Heart right ventricle (tissue), 16 donors: ENCODE measurements at regions not wholly inside any gene's neighbourhood (a gene's known extent, or its start where the extent isn't known, plus 50 kb on each side); places are given as distances from the start of the nearest gene placed in this dataset.

ENCODE experiments used
- ATAC-seq, 8 donors: fragments of 200-7000 bp; cut with Tn5 transposase; one replicate each; pipeline ENCODE4 v1.9.1; 2020; ENCODE audit warnings: mild to moderate bottlenecking in 8 of 8, moderate library complexity in 8 of 8, moderate number of reproducible peaks in 1 of 8
- DNase-seq, 2 donors: peaks; one replicate each; pipeline ENCODE4 v3.0.0-alpha.2; 2020
- H3K27ac ChIP-seq, 10 donors: fragments of 200-600 bp; sonication (generic) in 2 of 10; one replicate each; pipeline versions ENCODE4 v1.5.0 to v1.8.0; 2020 to 2022; ENCODE audit warnings: mild to moderate bottlenecking in 3 of 10
- H3K27me3 ChIP-seq, 7 donors: fragments of 200-600 bp; one replicate each; pipeline ENCODE4 v1.8.0; 2021 to 2022; ENCODE audit warnings: mild to moderate bottlenecking in 2 of 7
- H3K36me3 ChIP-seq, 9 donors: fragments of 200-600 bp; sonication (generic) in 1 of 9; one replicate each; pipeline versions ENCODE4 v1.5.0 to v1.8.0; 2020 to 2022; ENCODE audit warnings: mild to moderate bottlenecking in 2 of 9
- H3K4me1 ChIP-seq, 9 donors: fragments of 200-600 bp; sonication (generic) in 1 of 9; one replicate each; pipeline versions ENCODE4 v1.5.0 to v1.8.0; 2020 to 2022; ENCODE audit warnings: mild to moderate bottlenecking in 4 of 9
- H3K4me3 ChIP-seq, 10 donors: fragments of 200-600 bp; sonication (generic) in 2 of 10; one replicate each; pipeline versions ENCODE4 v1.5.0 to v1.8.0; 2020 to 2022; ENCODE audit warnings: mild to moderate bottlenecking in 7 of 10, moderate library complexity in 2 of 10
- H3K9me3 ChIP-seq, 11 donors: fragments of 200-600 bp in 10 of 11; sonication (generic) in 2 of 11; one replicate each; pipeline versions ENCODE4 v1.5.0 to v1.8.0; 2013 to 2022; ENCODE audit warnings: mild to moderate bottlenecking in 2 of 11, control low read depth in 1 of 11, moderate library complexity in 1 of 11
- WGBS, 2 donors: extraction: QIAGEN DNeasy Blood & Tissue Kit; methylation state at CpG; one replicate each; pipeline ENCODE4 v1.1.7; 2013; ENCODE audit warnings: inconsistent platforms in 1 of 2; 5-methylcytosine and 5-hydroxymethylcytosine counted together
- intact Hi-C, 10 donors: fragments of 100-400 bp; cut with DNase I; formaldehyde crosslinking; loops; one replicate each; pipeline versions ENCODE4 v1.11.1 to v1.14.2; 2022
- TF ChIP-seq, protein P1 (sequence below), 9 donors: fragments of 200-600 bp; sonication (generic) in 2 of 9; IDR thresholded peaks; one replicate each; pipeline versions ENCODE4 v1.5.0 to v1.8.0; 2021 to 2022; ENCODE audit warnings: antibody characterized with exemption in 9 of 9, mild to moderate bottlenecking in 5 of 9, moderate library complexity in 1 of 9
- donor health status: Arrhythmogenic right ventricular cardiomyopathy.
- donor health status: ischemic (EF 13 %, LVEDD 7.1; RV severe dilation, severe dysfunction).
- donor health status: healthy with polysubstance abuse.
- donor health status: DM: no; HTN: yes; CAD: no.
- donor health status: DM: no; HTN: no; CAD: no.
- donor health status: ischemic (EF 25% LVEDD 6.9; RV normal size, moderate dysfunction).
- donor health status: ischemic (EF 25% LVEDD 5.7; RV mildly dilated, moderate dysfunction).
- donor health status: healthy.
- donor health status: DM: yes; HTN: yes; CAD: no.
- donor health status: Ischemic cardiomyopathy.
- donor health status: ischemic (EF 35%, LVEDD 5.7; RV mildly dilated, moderate dysfunction).
- donor health status: nonischemic (EF 11% LVEDD 7.7; RV severe dilation, severe dysfunction).
- donor health status: DM: yes; HTN: yes; CAD: no.
- donor health status: PGD.
- donor health status: ischemic (EF 29% LVEDD 5.4; RV normal size, mild dysfunction).
- donor health status: nonischemic (EF 23%, LVEDD 6.1; RV moderate dilation, normal function).

DNA sequence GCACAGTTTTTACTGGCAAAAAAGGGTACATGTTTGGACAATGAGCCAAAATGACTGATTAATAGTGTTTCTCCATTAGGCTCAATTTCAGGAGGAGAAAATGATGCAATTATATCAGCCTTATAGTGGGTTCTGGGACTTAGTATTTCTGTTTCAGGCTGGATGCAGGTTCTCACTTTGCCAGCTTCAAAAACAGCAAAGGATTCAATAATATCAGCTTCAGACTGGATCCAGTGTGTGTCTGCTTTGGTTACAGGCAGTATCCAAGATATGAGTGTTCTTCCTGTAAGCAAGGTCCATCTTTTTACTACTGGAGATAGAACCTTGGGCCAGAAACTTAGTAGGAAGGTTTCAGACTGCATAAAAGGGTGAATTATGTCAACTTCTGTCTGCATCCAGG lies 790.9 kb upstream of the AMELY start:
- intact Hi-C loops, result no loop called here
- H3K27me3 ChIP-seq, result no peaks in the 10 kb centered on the region
- ATAC-seq, result no peak

DNA sequence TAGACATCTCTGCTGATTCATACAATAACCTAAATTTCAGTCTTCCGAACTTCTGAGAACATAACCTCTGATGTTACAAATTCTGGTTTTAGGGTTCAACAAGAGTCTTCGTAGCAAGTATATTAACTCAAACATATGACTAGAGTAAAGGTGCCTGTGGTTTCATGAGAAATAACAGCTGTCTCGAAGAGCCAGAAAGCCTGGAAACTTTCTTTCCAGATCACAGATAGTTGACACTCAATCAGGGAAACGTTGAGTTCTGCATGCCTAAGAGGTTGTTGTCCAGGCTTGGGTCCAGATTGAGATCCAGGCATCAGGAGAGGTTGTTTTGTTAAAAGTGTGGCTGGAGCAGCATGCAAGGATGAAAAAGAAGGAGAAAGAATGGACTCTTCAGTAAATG lies 790.1 kb upstream of the AMELY start:
- H3K36me3 ChIP-seq, result no peaks in the 10 kb centered on the region
- ATAC-seq (no peak), DNase-seq (no peak)
- no peak overlapping the region for H3K27ac ChIP-seq
- H3K9me3 ChIP-seq, result no peaks in the 10 kb centered on the region
- H3K4me1 ChIP-seq, result no peaks in the 10 kb centered on the region
- H3K27me3 ChIP-seq, result no peaks in the 10 kb centered on the region
- 60 to 61% methylated on average over 4 of the region's 4 CpGs for WGBS, 2 donors
- TF ChIP-seq, protein P1, sequence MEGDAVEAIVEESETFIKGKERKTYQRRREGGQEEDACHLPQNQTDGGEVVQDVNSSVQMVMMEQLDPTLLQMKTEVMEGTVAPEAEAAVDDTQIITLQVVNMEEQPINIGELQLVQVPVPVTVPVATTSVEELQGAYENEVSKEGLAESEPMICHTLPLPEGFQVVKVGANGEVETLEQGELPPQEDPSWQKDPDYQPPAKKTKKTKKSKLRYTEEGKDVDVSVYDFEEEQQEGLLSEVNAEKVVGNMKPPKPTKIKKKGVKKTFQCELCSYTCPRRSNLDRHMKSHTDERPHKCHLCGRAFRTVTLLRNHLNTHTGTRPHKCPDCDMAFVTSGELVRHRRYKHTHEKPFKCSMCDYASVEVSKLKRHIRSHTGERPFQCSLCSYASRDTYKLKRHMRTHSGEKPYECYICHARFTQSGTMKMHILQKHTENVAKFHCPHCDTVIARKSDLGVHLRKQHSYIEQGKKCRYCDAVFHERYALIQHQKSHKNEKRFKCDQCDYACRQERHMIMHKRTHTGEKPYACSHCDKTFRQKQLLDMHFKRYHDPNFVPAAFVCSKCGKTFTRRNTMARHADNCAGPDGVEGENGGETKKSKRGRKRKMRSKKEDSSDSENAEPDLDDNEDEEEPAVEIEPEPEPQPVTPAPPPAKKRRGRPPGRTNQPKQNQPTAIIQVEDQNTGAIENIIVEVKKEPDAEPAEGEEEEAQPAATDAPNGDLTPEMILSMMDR (IDR thresholded peaks at IDR 0.05), result no peak
- no peak overlapping the region for H3K4me3 ChIP-seq
- intact Hi-C loops, result no loop called here

More for the DNA sequence above, 790.9 kb upstream of the AMELY start:
- H3K27ac ChIP-seq, result no peak overlapping the region
- H3K4me3 ChIP-seq, result no peak overlapping the region
- no peaks in the 10 kb centered on the region for H3K36me3 ChIP-seq
- no peak for DNase-seq
- H3K9me3 ChIP-seq, result no peaks in the 10 kb centered on the region
- TF ChIP-seq, protein P1 (IDR thresholded peaks at IDR 0.05), result no peak
- H3K4me1 ChIP-seq, result no peaks in the 10 kb centered on the region

DNA sequence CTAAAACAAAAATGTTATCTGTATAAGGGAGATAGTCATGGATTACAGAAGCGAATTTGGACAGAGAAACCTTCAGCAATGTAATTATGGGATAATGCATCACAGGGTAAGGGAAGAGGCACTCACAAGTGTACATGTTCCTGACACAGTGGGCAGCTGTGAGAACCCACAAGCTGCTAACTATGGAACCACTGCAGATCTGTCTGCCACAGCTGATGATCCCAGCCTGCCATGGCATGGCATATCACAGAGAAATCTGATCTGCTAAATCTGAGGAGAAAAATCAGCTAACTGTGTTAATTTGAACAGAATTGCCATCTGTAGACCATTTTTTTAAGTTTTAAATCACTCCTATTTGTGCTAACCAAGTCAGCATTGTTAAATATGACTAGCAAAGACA lies 786.0 kb upstream of the AMELY start:
- no peak overlapping the region for H3K27ac ChIP-seq
- intact Hi-C loops, result no loop called here
- no peak for ATAC-seq
- no peaks in the 10 kb centered on the region for H3K4me1 ChIP-seq
- H3K27me3 ChIP-seq, result no peaks in the 10 kb centered on the region
- WGBS, 2 donors, result 77 to 78% methylated on average over 1 of the region's 1 CpG
- no peak overlapping the region for H3K4me3 ChIP-seq
- TF ChIP-seq, protein P1 (IDR thresholded peaks at IDR 0.05), result no peak
- no peak for DNase-seq
- no peaks in the 10 kb centered on the region for H3K9me3 ChIP-seq
- H3K36me3 ChIP-seq, result no peaks in the 10 kb centered on the region

DNA sequence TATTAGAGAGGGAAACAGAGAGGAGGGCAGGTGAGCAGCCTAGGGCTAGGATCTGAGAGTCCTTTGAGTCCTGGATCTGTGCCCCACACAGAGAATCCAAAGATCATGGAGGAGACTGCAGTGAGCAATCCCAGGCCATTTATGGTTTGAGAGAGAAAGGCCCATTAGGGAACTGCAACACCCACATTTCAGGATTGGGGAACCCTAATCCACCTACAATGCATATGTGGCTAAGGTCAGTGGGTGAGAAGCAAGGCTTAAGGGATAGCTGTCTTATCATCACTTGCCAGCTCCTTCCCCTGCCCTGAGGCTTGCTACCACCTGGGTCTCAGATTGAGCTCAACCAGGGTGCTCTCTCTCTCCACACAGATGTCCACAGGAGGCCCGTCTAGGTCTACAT lies 781.1 kb upstream of the AMELY start:
- H3K4me3 ChIP-seq, result no peak overlapping the region
- DNase-seq (no peak), ATAC-seq (no peak)
- no peaks in the 10 kb centered on the region for H3K27me3 ChIP-seq
- WGBS, 2 donors, result 57 to 91% methylated on average over 1 of the region's 1 CpG
- no peaks in the 10 kb centered on the region for H3K9me3 ChIP-seq
- H3K27ac ChIP-seq, result no peak overlapping the region
- intact Hi-C loops, result no loop called here
- H3K4me1 ChIP-seq, result no peaks in the 10 kb centered on the region
- TF ChIP-seq, protein P1 (IDR thresholded peaks at IDR 0.05), result no peak
- H3K36me3 ChIP-seq, result no peaks in the 10 kb centered on the region

DNA sequence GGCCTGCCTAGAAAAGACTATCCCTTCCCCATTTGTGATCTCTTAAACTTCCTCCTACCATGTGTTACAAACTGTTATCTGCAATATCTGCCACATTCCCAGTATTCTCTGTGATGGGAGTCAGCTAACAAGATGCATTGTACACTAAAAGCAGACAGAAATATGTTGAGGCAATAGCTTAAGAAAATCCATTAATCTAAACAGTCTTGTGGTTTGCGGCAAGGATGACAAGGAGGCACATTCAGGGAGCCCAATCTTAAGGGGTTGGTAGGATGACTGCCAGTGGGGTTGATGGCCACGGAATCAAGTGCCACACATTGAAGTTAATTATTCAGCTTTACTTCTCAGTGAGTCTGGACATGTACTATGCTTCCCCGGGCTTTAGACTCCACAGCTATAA lies 775.5 kb upstream of the AMELY start:
- ATAC-seq (no peak), DNase-seq (no peak)
- H3K4me1 ChIP-seq, result no peaks in the 10 kb centered on the region
- WGBS, 2 donors, result 92 to 97% methylated on average over 3 of the region's 3 CpGs
- intact Hi-C loops, result no loop called here
- no peaks in the 10 kb centered on the region for H3K27me3 ChIP-seq
- TF ChIP-seq, protein P1 (IDR thresholded peaks at IDR 0.05), result no peak
- H3K36me3 ChIP-seq, result no peaks in the 10 kb centered on the region
- H3K27ac ChIP-seq, result no peak overlapping the region
- H3K9me3 ChIP-seq, result no peaks in the 10 kb centered on the region
- H3K4me3 ChIP-seq, result no peak overlapping the region
